ENCODE measurements at regions not wholly inside any gene's neighbourhood (a gene's known extent, or its start where the extent isn't known, plus 50 kb on each side); places are given as distances from the start of the nearest gene placed in this dataset.

- no peak for DNase-seq (ENCODE audit: low spot score)
These were observed 303.9 kb upstream of the EDIL3 start for GRCh38 chr5:84688566-84688965.

DNA sequence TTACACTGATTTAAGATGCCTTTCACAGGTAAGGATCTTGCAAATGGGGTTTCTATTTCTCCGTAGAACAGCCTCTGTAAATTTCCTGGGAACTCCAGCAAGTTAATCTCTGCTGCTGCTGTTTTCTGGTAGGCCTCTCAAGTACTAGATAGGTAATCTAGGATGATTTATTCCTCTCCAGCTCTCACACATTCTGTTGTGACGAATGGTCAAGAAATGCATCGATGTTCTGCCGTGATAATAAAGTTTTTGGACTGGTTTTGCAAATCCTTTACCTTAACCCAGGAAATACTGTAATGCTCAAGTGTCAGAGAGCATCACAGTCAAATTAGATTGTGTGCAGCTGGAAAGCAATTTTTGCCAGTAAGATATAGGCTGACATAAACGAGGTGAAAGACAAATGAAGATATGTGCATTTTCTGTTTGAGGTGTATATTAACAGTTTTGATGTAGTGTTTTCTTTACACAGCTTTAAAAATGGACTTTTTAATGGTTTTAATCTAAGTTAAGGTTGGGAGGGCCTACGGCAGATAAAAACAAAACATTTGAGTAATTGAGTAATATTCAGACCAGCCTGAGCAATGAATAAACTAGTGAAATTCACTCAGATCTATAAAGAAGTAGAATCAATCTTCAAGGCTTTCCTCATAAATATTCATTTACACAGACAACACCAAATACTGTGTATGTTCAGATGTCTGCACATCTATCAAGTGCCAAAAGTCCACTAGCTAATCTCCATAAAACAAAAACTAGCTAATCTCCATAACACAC, 300.6 kb upstream of the EDIL3 start:
- DNase-seq (ENCODE audit: low spot score), result no peak

DNA sequence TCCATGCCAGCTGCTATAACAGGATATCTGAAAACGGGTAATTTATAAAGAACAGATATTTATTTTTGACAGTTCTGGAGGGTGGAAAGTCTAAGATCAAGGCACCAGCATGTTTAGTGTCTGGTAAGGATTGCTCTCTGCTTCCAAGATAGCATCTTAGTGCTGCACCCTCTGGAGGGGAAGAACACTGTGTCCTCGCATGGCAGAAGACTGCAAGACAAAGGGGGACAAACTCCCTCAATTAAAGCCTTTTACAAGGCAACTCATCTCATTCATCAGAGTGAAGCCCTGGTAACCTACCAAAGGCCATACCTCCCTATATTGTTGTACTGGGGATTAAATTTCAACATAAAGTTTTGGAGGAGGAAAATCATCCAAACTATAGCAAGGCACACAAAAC, 298.9 kb upstream of the EDIL3 start:
- no peak for DNase-seq (ENCODE audit: low spot score)

GRCh38 chr5:84682531-84682930, 297.9 kb upstream of the EDIL3 start:
- no peak for DNase-seq (ENCODE audit: low spot score)

DNA sequence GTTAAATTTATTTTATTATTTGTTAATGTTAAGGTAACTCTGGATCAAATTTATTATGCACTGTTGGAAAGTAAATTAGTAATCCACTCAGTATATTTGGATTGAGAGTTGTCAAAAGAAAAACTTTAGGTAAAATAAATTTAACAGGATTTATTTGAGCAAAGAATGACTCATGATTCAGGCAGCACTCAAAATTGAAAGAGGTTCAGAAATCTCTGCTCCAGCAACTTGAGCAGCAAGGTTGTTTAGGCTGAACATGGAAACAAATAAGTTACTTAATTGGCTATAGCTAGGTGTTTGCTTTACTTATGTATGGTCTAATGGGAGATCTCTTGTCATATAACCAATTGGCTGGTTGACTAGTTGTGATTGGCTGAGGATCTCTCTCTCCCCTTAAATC, 296.2 kb upstream of the EDIL3 start:
- DNase-seq (ENCODE audit: low spot score), result no peak

- DNase-seq (ENCODE audit: low spot score), result no peak
These were observed 289.1 kb upstream of the EDIL3 start for GRCh38 chr5:84673785-84674184.

GRCh38 chr5:84667576-84667975, 282.9 kb upstream of the EDIL3 start:
- DNase-seq (ENCODE audit: low spot score), result no peak

- no peak for DNase-seq (ENCODE audit: low spot score)
These were observed 265.7 kb upstream of the EDIL3 start for GRCh38 chr5:84650429-84650828.

GRCh38 chr5:84647581-84647980, 262.9 kb upstream of the EDIL3 start:
- no peak for DNase-seq (ENCODE audit: low spot score)

- no peak for DNase-seq (ENCODE audit: low spot score)
These were observed 258.1 kb upstream of the EDIL3 start for GRCh38 chr5:84642795-84643194.

- DNase-seq (ENCODE audit: low spot score), result no peak
These were observed 257.6 kb upstream of the EDIL3 start for GRCh38 chr5:84642324-84642723.

- DNase-seq (ENCODE audit: low spot score), result no peak
These were observed 253.1 kb upstream of the EDIL3 start for GRCh38 chr5:84637662-84638375.

DNA sequence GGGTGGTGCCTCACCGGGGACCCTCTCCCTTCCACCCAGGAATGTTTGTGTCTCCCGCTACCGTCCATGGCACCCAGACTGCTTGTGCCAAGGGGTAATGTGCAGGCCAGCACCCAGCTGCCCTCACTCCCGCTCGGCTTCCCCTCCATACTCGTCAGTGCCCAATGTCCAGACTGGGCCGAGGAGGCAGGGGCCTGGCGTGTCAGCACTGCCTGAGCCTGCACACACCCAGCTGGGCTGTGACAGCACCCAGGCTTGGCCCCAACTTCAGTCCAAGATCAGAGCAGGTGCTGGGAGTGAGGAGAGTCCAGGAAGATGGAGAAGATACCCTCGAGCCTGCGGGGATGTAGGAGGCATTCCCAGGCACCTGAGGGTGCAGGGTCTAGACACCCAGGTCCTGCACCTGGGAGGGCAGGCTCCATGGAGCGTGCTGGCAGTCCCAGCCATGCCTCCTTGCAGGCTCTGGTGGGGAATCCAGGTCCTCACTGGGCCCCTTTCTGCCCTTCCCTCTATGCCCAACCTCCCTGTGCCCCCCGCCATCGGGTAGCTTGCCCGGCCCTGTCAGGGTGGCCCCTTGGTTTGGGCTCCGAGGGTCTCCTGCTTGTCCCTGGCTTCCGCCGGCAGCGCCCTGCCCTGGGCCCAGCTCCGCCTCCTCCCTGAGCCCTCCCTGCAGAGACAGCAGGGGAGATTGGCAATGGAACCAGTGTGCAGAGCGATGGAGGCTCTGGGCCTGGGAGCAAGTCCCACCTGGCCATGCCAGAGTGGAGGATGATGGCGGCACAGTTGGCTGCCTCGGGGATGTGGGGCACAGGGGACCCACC, 250.8 kb upstream of the EDIL3 start:
- DNase-seq (ENCODE audit: low spot score), result no peak

DNA sequence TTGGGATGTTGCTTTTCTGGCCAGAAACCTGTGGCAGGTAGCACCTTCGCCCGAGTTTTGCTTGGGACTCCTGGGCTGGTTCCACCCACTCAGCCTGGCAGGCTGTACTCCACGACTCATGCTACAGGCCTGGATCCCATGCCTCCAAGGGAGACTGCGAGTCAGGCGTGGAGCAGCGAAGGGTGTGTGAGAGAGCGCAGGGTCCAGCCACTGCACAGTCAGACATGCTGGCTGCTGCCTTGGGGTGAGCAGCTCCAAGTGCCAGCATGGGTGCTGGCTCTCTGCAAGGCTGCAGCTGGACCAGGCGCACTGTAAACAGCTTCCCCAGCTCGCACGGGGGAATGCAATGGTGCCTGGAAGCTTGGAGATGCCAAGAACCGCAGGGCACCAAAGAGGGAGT, 249.6 kb upstream of the EDIL3 start:
- no peak for DNase-seq (ENCODE audit: low spot score)

GRCh38 chr5:84632418-84632817, 247.7 kb upstream of the EDIL3 start:
- no peak for DNase-seq (ENCODE audit: low spot score)

DNA sequence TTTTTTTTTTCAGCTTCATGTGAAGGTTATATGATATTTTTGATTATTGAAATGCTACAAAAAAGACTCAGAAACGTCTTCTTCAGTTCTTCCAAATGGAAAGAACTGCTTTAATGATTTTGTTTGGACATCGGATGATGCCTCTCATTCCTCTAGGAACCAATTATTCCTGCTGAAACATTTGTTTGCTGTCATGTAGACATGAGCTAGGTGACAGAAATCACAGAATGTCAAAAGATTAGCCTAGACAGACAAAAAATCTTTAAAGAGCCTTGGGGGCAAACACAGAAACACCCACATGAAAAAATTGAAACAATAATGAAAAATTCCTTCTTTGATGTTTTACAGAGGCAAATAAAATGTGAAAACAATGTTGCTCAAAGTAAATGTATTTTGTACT, 244.2 kb upstream of the EDIL3 start:
- no peak for DNase-seq (ENCODE audit: low spot score)

DNA sequence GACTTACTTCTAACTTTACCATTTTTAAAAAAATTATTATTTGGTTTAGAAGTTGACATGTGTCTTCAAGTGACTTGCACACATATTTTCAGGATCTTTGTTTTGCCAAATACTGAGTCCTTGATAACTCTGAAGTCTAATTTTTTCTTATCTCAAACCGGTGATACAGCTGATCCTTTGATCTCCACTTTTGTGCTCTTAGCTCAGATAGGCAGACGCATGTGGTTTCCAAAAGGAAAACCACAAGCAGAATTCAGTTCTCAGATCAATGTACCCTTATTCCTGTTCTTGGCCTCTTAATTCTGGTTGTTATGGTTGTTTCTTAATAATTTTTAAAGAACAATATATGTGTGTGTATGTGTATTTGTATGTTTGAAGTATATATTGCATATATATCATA, 238.3 kb upstream of the EDIL3 start:
- no peak for DNase-seq (ENCODE audit: low spot score)

GRCh38 chr5:84622461-84622860, 237.8 kb upstream of the EDIL3 start:
- DNase-seq (ENCODE audit: low spot score), result no peak

GRCh38 chr5:84618262-84618661, 233.6 kb upstream of the EDIL3 start:
- no peak for DNase-seq (ENCODE audit: low spot score)

DNA sequence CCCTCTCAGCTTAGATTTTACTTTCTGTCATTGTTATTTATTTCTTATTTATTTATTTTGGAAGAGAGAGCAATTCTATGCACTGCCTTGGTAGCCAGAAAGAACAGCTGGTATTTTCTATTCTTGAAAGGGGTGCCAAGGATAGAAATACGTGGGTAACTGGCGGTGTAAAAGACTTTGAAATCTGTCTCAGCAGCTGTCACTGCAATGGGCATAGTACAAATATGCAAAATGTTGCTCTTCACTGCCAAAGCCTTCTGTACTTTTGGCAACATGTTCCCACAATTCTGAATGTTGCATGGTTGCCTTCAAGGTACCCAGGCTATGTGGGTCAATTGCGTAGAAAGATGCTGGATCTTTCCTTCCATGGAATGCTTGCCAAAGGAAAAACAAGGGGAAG, 230.2 kb upstream of the EDIL3 start:
- no peak for DNase-seq (ENCODE audit: low spot score)

GRCh38 chr5:84606784-84607183, 222.1 kb upstream of the EDIL3 start:
- DNase-seq (ENCODE audit: low spot score), result no peak

- no peak for DNase-seq (ENCODE audit: low spot score)
These were observed 220.6 kb upstream of the EDIL3 start for GRCh38 chr5:84605241-84605640.
